ENCODE measurements at regions not wholly inside any gene's neighbourhood (a gene's known extent, or its start where the extent isn't known, plus 50 kb on each side); places are given as distances from the start of the nearest gene placed in this dataset.
"Not testable (repeated sequence)": the region's sequence is repeated elsewhere in the genome, so short reads cannot be mapped to it uniquely, and the experiment has no call there.

GRCh38 chr14:39592116-39592789 lies 160.0 kb upstream of the FBXO33 start:
- Mint-ChIP-seq H3K27me3 (no peaks in the 10 kb centered on the region), H3K9me3 (peaks cover 2 to 74% (median 47%) of the 10 kb centered on the region in 8 donors), H3K4me1 (peaks cover 0 to 3% (median 0%) of the 10 kb centered on the region in 4 donors), H3K27ac (no peak overlapping the region), H3K36me3 (peaks cover 5 to 10% of the 10 kb centered on the region in 2 donors), H3K4me3 (no peak overlapping the region)
- no peaks in the 10 kb centered on the region for H3K36me3 ChIP-seq (ENCODE audit: insufficient read depth, low read length)
- no peaks in the 10 kb centered on the region for H3K9me3 ChIP-seq (ENCODE audit: control insufficient read depth in 1 of 2, low read length in 2 of 2)
- no peak for DNase-seq
- CTCF ChIA-PET (ENCODE audit: partially characterized antibody), result no interaction called here
- no peak overlapping the region for H3K27ac ChIP-seq (ENCODE audit: low read depth, low read length)
- no peak overlapping the region for H3K4me3 ChIP-seq (ENCODE audit: low read length in 2 of 2)
- POLR2A ChIA-PET (ENCODE audit: partially characterized antibody), result no interaction called here
- H3K27me3 ChIP-seq (ENCODE audit: insufficient read depth, low read length), result no peaks in the 10 kb centered on the region
- intact Hi-C loops (cut with micrococcal nuclease), result no loop called here
- H3K4me1 ChIP-seq (ENCODE audit: insufficient read depth, low read length), result no peaks in the 10 kb centered on the region

GRCh38 chr14:39589882-39590281 lies 157.6 kb upstream of the FBXO33 start:
- CTCF ChIA-PET (ENCODE audit: partially characterized antibody); H3K9me3 ChIP-seq (ENCODE audit: control insufficient read depth in 1 of 2, low read length in 2 of 2); DNase-seq; H3K4me1 Mint-ChIP-seq; H3K27me3 Mint-ChIP-seq; H3K4me3 ChIP-seq (ENCODE audit: low read length in 2 of 2); intact Hi-C loops (cut with micrococcal nuclease); H3K4me3 Mint-ChIP-seq; H3K27me3 ChIP-seq (ENCODE audit: insufficient read depth, low read length); H3K36me3 ChIP-seq (ENCODE audit: insufficient read depth, low read length); POLR2A ChIA-PET (ENCODE audit: partially characterized antibody); H3K27ac ChIP-seq (ENCODE audit: low read depth, low read length); H3K4me1 ChIP-seq (ENCODE audit: insufficient read depth, low read length); H3K27ac Mint-ChIP-seq: not testable (repeated sequence)
- Mint-ChIP-seq H3K9me3 (peaks cover 2 to 64% (median 37%) of the 10 kb centered on the region in 8 donors), H3K36me3 (peaks cover 4 to 11% of the 10 kb centered on the region in 2 donors)

DNA sequence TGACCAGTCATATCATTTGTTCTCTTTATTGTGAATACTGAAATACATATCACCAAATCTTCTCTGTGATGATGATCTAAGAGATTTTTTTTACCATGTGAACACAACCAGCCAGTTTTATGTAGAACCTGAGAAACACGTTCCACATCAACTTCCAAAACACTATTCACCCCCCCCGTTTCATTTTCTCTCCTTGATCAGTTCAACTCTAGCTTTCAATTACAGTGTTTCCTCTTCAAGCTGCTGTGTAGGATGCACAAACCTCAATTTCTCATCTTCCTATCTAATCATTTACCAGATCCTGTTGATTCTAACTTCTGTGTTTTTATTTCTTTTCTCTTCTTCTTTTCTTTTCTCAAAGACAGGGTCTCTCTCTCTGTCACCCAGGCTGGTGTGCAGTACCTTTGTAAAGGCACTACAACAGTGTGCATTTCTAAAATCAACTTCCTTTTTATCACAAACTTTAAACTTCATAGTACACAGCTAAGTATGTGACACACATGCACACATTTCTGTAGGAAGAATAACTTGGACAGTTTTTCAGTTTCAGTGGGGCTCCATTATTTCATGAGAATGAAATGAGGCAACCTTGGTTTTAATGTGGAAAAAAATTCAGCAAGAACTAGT lies 149.9 kb upstream of the FBXO33 start:
- H3K9me3 Mint-ChIP-seq, result peaks cover 0 to 20% (median 10%) of the 10 kb centered on the region in 8 donors
- H3K27ac Mint-ChIP-seq, result no peak overlapping the region
- no peak overlapping the region for H3K4me3 ChIP-seq (ENCODE audit: low read length in 2 of 2)
- H3K4me1 ChIP-seq (ENCODE audit: insufficient read depth, low read length), result peaks cover 7% of the 10 kb centered on the region
- intact Hi-C loops (cut with micrococcal nuclease), result no loop called here
- H3K27me3 Mint-ChIP-seq, result no peaks in the 10 kb centered on the region
- no peaks in the 10 kb centered on the region for H3K27me3 ChIP-seq (ENCODE audit: insufficient read depth, low read length)
- peaks cover 0 to 4% of the 10 kb centered on the region in 2 donors for H3K36me3 Mint-ChIP-seq
- no peak for DNase-seq
- H3K4me1 Mint-ChIP-seq, result peaks cover 0 to 3% (median 0%) of the 10 kb centered on the region in 4 donors
- H3K9me3 ChIP-seq (ENCODE audit: control insufficient read depth in 1 of 2, low read length in 2 of 2), result no peaks in the 10 kb centered on the region
- H3K36me3 ChIP-seq (ENCODE audit: insufficient read depth, low read length), result no peaks in the 10 kb centered on the region
- no peak overlapping the region for H3K27ac ChIP-seq (ENCODE audit: low read depth, low read length)
- POLR2A ChIA-PET (ENCODE audit: partially characterized antibody), result no interaction called here
- CTCF ChIA-PET (ENCODE audit: partially characterized antibody), result interaction anchor here (1.2 kb wide), 1 partner anchor 46 kb away, joined by 3 read pairs; no protein-coding TSS in a partner anchor
- no peak overlapping the region for H3K4me3 Mint-ChIP-seq

GRCh38 chr14:39581474-39581873 lies 149.2 kb upstream of the FBXO33 start:
- Histone ChIP-seq H3K9me3 (ENCODE audit: control insufficient read depth in 1 of 2, low read length in 2 of 2) (peaks cover 0 to 3% of the 10 kb centered on the region in 2 donors), H3K36me3 (ENCODE audit: insufficient read depth, low read length) (no peaks in the 10 kb centered on the region), H3K4me3 (ENCODE audit: low read length in 2 of 2) (no peak overlapping the region), H3K27me3 (ENCODE audit: insufficient read depth, low read length) (no peaks in the 10 kb centered on the region), H3K27ac (ENCODE audit: low read depth, low read length) (no peak overlapping the region), H3K4me1 (ENCODE audit: insufficient read depth, low read length) (peaks cover 7% of the 10 kb centered on the region)
- peak in 2 of 5 donors; percentile 2 to 6 for DNase-seq
- peaks cover 0 to 22% (median 11%) of the 10 kb centered on the region in 8 donors for H3K9me3 Mint-ChIP-seq
- no peak overlapping the region for H3K4me3 Mint-ChIP-seq
- CTCF ChIA-PET (ENCODE audit: partially characterized antibody), result no interaction called here
- no peaks in the 10 kb centered on the region for H3K27me3 Mint-ChIP-seq
- intact Hi-C loops (cut with micrococcal nuclease), result no loop called here
- POLR2A ChIA-PET (ENCODE audit: partially characterized antibody), result no interaction called here
- H3K4me1 Mint-ChIP-seq, result peaks cover 0 to 3% (median 0%) of the 10 kb centered on the region in 4 donors
- peaks cover 0 to 4% of the 10 kb centered on the region in 2 donors for H3K36me3 Mint-ChIP-seq
- H3K27ac Mint-ChIP-seq, result no peak overlapping the region

GRCh38 chr14:39580696-39581095 lies 148.5 kb upstream of the FBXO33 start:
- DNase-seq, result no peak
- peaks cover 0 to 3% (median 0%) of the 10 kb centered on the region in 4 donors for H3K4me1 Mint-ChIP-seq
- POLR2A ChIA-PET (ENCODE audit: partially characterized antibody), result no interaction called here
- Histone ChIP-seq H3K4me3 (ENCODE audit: low read length in 2 of 2) (no peak overlapping the region), H3K36me3 (ENCODE audit: insufficient read depth, low read length) (no peaks in the 10 kb centered on the region), H3K27me3 (ENCODE audit: insufficient read depth, low read length) (no peaks in the 10 kb centered on the region), H3K27ac (ENCODE audit: low read depth, low read length) (no peak overlapping the region), H3K4me1 (ENCODE audit: insufficient read depth, low read length) (peaks cover 7% of the 10 kb centered on the region), H3K9me3 (ENCODE audit: control insufficient read depth in 1 of 2, low read length in 2 of 2) (peaks cover 0 to 9% of the 10 kb centered on the region in 2 donors)
- no peaks in the 10 kb centered on the region for H3K27me3 Mint-ChIP-seq
- H3K27ac Mint-ChIP-seq, result no peak overlapping the region
- CTCF ChIA-PET (ENCODE audit: partially characterized antibody), result no interaction called here
- no peak overlapping the region for H3K4me3 Mint-ChIP-seq
- H3K36me3 Mint-ChIP-seq, result peaks cover 0 to 4% of the 10 kb centered on the region in 2 donors
- peaks cover 0 to 26% (median 18%) of the 10 kb centered on the region in 8 donors for H3K9me3 Mint-ChIP-seq
- intact Hi-C loops (cut with micrococcal nuclease), result no loop called here

DNA sequence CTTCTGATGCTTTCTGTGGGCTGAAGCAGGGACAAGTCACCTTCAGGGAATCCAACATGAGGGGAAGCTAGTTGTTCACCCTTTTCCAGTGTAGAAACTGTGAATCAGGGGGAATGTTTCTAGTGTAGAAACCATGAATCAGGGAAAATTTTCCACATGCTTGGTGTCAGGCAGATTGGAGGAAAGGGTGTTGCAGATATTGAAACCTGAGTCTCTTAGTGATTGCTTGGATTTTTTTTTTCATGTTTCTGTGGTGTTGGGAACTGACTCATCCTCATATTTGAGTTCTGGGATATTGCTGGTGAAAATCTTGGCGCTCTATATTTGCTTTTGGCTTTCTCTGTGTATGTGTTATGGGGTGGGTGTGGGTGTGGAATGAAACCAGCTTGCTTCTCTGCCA lies 144.5 kb upstream of the FBXO33 start:
- no peak overlapping the region for H3K4me3 Mint-ChIP-seq
- Histone ChIP-seq H3K36me3 (ENCODE audit: insufficient read depth, low read length) (no peaks in the 10 kb centered on the region), H3K27ac (ENCODE audit: low read depth, low read length) (no peak overlapping the region), H3K9me3 (ENCODE audit: control insufficient read depth in 1 of 2, low read length in 2 of 2) (peaks cover 0 to 9% of the 10 kb centered on the region in 2 donors), H3K4me3 (ENCODE audit: low read length in 2 of 2) (no peak overlapping the region), H3K4me1 (ENCODE audit: insufficient read depth, low read length) (no peaks in the 10 kb centered on the region), H3K27me3 (ENCODE audit: insufficient read depth, low read length) (no peaks in the 10 kb centered on the region)
- H3K9me3 Mint-ChIP-seq, result peaks cover 0 to 49% (median 39%) of the 10 kb centered on the region in 8 donors
- no peaks in the 10 kb centered on the region for H3K27me3 Mint-ChIP-seq
- intact Hi-C loops (cut with micrococcal nuclease), result no loop called here
- H3K4me1 Mint-ChIP-seq, result no peaks in the 10 kb centered on the region
- no peak overlapping the region for H3K27ac Mint-ChIP-seq
- no peak for DNase-seq
- ChIA-PET CTCF (ENCODE audit: partially characterized antibody) (no interaction called here), POLR2A (ENCODE audit: partially characterized antibody) (no interaction called here)
- peaks cover 0 to 4% of the 10 kb centered on the region in 2 donors for H3K36me3 Mint-ChIP-seq

DNA sequence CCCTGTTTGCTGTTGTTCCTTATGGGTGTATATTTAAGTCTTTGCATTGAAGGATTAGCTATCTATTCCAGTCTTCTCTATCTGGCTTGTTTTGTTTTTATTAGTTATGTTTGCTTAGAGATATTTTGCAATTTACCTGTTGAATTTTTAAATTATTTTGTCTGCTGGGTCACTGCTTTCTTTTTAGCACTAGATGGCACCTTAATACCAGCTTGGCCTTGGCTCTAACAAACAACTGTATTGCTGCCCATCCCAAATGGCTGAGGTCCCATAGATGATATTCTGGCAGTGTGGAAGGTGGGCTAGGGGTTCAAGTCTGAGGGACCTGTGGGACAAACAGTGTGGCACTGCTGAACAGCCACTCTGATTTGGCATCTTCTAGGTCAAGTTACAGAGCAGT lies 144.0 kb upstream of the FBXO33 start:
- no peak overlapping the region for H3K4me3 ChIP-seq (ENCODE audit: low read length in 2 of 2)
- intact Hi-C loops (cut with micrococcal nuclease), result no loop called here
- H3K27me3 Mint-ChIP-seq, result no peaks in the 10 kb centered on the region
- H3K36me3 ChIP-seq (ENCODE audit: insufficient read depth, low read length), result no peaks in the 10 kb centered on the region
- no peaks in the 10 kb centered on the region for H3K27me3 ChIP-seq (ENCODE audit: insufficient read depth, low read length)
- POLR2A ChIA-PET (ENCODE audit: partially characterized antibody), result no interaction called here
- H3K9me3 ChIP-seq (ENCODE audit: control insufficient read depth in 1 of 2, low read length in 2 of 2), result peaks cover 0 to 9% of the 10 kb centered on the region in 2 donors
- H3K27ac ChIP-seq (ENCODE audit: low read depth, low read length), result no peak overlapping the region
- no peaks in the 10 kb centered on the region for H3K4me1 Mint-ChIP-seq
- no peaks in the 10 kb centered on the region for H3K4me1 ChIP-seq (ENCODE audit: insufficient read depth, low read length)
- H3K27ac Mint-ChIP-seq, result no peak overlapping the region
- H3K4me3 Mint-ChIP-seq, result no peak overlapping the region
- peaks cover 0 to 53% (median 43%) of the 10 kb centered on the region in 8 donors for H3K9me3 Mint-ChIP-seq
- H3K36me3 Mint-ChIP-seq, result peaks cover 0 to 4% of the 10 kb centered on the region in 2 donors
- CTCF ChIA-PET (ENCODE audit: partially characterized antibody), result no interaction called here
- no peak for DNase-seq

All from CD4-positive, alpha-beta memory T cell (primary cell).